GM12864 (cell line): ENCODE measurements at regions not wholly inside any gene's neighbourhood (a gene's known extent, or its start where the extent isn't known, plus 50 kb on each side); places are given as distances from the start of the nearest gene placed in this dataset.

Experiments used
- DNase-seq: peaks from one replicate; pipeline ENCODE4 v3.0.0-alpha.2; 2011; ENCODE audit warnings: low read depth
- H3K4me3 ChIP-seq: 2 replicates; pipeline ENCODE4 v1.5.1; 2011; ENCODE audit warnings: mild to moderate bottlenecking, low read depth, low read length, control low read depth
- TF ChIP-seq, protein P1 (sequence below): IDR thresholded peaks from 2 replicates; pipeline ENCODE4 v1.5.1; 2011; ENCODE audit warnings: low read depth, mild to moderate bottlenecking, moderate library complexity, low read length, control low read depth, inconsistent platforms; ENCODE audit errors: missing control alignments

DNA sequence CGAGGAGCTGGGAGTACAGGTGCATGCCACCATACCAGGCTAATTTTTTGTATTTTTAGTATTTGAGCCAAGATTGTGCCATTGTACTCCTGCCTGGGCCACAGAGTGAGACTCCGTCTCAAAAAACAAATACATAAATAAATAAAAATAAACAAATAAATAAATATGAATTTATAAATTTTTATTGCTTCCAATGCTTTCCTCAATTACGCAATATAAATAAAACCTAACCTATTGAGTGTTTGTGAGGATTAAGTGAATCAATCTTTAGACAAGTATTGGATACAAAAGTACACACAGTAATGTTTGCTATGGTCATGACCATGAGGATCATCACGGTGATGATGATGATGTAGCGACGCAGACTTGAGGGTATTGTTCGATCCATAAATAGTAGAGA is 257.4 kb downstream of the ASXL3 start:
- TF ChIP-seq, protein P1, sequence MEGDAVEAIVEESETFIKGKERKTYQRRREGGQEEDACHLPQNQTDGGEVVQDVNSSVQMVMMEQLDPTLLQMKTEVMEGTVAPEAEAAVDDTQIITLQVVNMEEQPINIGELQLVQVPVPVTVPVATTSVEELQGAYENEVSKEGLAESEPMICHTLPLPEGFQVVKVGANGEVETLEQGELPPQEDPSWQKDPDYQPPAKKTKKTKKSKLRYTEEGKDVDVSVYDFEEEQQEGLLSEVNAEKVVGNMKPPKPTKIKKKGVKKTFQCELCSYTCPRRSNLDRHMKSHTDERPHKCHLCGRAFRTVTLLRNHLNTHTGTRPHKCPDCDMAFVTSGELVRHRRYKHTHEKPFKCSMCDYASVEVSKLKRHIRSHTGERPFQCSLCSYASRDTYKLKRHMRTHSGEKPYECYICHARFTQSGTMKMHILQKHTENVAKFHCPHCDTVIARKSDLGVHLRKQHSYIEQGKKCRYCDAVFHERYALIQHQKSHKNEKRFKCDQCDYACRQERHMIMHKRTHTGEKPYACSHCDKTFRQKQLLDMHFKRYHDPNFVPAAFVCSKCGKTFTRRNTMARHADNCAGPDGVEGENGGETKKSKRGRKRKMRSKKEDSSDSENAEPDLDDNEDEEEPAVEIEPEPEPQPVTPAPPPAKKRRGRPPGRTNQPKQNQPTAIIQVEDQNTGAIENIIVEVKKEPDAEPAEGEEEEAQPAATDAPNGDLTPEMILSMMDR, result no peak
- H3K4me3 ChIP-seq, result no peak overlapping the region
- no peak for DNase-seq

DNA sequence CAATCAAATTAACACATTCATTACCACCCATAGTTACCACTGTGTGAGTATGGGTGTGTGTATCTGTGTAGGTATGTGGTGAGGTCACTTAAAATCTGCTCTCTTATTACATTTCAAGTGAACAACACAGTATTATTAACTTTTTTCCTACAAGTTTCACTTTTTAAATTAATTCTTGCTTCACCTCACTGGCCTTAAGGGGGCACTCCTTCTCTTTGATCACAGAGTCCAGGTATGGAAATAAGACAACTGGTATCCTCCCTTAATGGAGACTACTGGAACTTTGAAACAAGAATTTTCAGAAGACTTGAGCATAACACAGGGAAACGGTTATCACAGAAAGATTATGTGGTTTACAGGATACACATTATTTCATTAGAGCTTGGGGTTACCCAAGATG is 255.8 kb downstream of the ASXL3 start:
- TF ChIP-seq, protein P1, result no peak
- no peak overlapping the region for H3K4me3 ChIP-seq

DNA sequence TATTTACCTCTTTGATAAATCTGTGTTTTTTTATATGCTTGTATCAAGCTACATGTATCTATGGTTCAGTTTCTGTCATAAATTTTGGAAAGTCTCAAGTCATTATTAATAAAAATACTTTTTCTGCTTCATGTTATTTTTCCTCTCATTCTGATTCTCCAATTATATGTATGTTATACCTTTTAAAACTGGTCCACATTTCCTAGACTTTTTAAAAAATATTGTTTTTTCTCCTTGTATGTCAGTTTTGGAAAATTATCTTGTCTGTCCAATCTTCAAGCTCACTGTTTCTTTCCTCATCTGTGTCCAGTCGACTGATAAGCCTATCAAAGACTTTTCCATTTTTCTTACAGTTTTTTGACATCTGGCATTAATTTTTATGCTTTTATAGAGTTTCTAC is 253.4 kb downstream of the ASXL3 start:
- DNase-seq, result no peak
- TF ChIP-seq, protein P1, result no peak

More for the DNA sequence above, 255.8 kb downstream of the ASXL3 start:
- no peak for DNase-seq

DNA sequence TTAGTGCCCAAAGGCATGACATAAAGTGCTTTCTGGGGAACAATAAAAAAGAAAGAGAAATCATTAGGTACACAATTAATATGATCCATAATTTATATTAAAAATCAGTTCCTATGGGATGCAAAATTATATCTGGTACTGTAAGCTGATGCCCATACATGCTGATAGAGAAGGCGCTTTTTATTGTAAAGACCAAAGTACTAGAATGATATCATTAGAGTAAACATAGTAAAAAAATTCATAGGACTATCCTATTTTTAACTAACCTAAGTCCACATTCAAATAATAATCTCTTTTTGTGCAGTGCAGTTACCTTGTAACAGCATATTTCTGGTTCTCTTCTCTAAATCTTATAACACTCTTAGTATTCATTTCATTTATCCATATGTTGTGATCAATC is 252.2 kb downstream of the ASXL3 start:
- no peak for DNase-seq
- no peak overlapping the region for H3K4me3 ChIP-seq
- TF ChIP-seq, protein P1, result no peak

More for the DNA sequence above, 253.4 kb downstream of the ASXL3 start:
- H3K4me3 ChIP-seq, result no peak overlapping the region

DNA sequence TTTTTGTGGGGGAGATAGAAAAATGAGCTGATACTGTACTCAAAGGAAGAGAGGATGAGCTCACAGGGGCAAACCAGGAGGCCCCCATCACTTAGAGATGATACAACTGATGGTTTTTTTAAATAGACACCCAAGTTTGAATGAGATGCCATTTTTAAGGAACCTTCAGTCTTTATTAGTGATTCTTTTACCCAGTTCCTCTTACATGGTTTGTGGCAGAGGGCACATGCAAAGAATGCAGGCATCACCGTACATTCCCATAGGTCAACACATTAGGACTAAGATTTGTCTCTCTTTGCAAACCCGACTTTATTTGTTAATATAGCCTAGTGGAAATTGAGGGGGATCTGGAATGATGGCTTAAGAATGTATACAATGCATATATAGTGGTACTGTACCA is 250.9 kb downstream of the ASXL3 start:
- no peak overlapping the region for H3K4me3 ChIP-seq
- no peak for DNase-seq
- TF ChIP-seq, protein P1, result no peak

DNA sequence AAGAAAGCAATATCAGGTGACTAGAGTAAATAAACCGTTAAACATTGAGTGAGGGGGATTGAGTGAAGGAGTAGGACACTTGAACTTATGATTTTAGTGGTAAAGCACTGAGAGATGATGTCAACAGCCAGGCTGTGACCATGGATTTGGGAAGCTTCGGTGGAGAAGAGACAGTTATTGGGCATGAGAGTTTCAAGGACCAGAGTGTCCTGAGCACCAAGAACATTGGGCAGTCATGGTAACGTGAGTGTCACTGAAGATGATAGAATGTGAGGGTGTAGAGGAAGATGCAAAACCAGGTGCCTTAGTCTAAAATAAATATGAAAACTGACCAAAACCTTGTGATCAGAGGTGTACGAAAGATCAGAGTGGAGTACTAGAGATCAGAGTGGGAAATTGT is 248.1 kb downstream of the ASXL3 start:
- DNase-seq, result no peak
- TF ChIP-seq, protein P1, result no peak
- no peak overlapping the region for H3K4me3 ChIP-seq

DNA sequence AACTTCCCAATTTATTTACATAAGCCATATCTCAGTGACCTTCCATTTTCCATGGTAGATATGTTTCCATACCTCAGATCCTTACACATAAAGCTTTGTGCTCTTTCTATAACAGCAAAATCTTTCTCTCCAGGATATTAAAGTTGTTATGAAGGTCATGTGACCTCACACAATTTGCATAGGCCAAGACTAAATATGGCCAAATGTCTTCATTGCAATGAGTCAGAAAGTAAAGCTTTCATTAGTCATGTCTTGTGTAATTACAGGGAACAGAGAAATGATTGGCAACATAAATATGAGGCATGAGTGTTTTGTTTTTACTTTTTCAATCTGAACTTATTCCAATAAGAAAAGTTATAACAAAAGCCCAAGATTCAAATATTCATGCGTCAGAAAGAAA is 243.5 kb downstream of the ASXL3 start:
- no peak for DNase-seq
- TF ChIP-seq, protein P1, result no peak
- H3K4me3 ChIP-seq, result no peak overlapping the region
